ENCODE measurements at regions not wholly inside any gene's neighbourhood (a gene's known extent, or its start where the extent isn't known, plus 50 kb on each side); places are given as distances from the start of the nearest gene placed in this dataset.

GRCh38 chr13:109924376-109924775 is 138.0 kb upstream of the IRS2 start:
- TF ChIP-seq CTCF (IDR thresholded peaks at IDR 0.05; ENCODE audit: unreplicated experiment) = no peak
- POLR2A ChIA-PET = interaction anchor here (0.6 kb wide), 1 partner anchor 213 kb away, joined by 3 read pairs; no protein-coding TSS in a partner anchor
- Mint-ChIP-seq H3K4me1 (ENCODE audit: insufficient read depth, unreplicated experiment) (peaks cover 6% of the 10 kb centered on the region), H3K4me3 (ENCODE audit: unreplicated experiment) (no peak overlapping the region), H3K9me3 (ENCODE audit: unreplicated experiment) (no peaks in the 10 kb centered on the region), H3K36me3 (ENCODE audit: insufficient read depth, unreplicated experiment) (no peaks in the 10 kb centered on the region), H3K27ac (ENCODE audit: low read depth, unreplicated experiment) (peak overlapping the region; percentile 39), H3K27me3 (ENCODE audit: insufficient read depth, unreplicated experiment) (no peaks in the 10 kb centered on the region)
- no peak for DNase-seq (ENCODE audit: unreplicated experiment)
- intact Hi-C loops (cut with micrococcal nuclease) = no loop called here
- no TSS peak for BruUV-seq (replicated peaks)
- CTCF ChIA-PET = interaction anchor here (0.5 kb wide), 1 partner anchor 99 kb away, joined by 3 read pairs; no protein-coding TSS in a partner anchor

- no peak overlapping the region for H3K4me3 Mint-ChIP-seq (ENCODE audit: unreplicated experiment)
- TF ChIP-seq CTCF (IDR thresholded peaks at IDR 0.05; ENCODE audit: unreplicated experiment) = no peak
- CTCF ChIA-PET = interaction anchor here (0.6 kb wide), 1 partner anchor 715 kb away, joined by 4 read pairs; no protein-coding TSS in a partner anchor
- H3K4me1 Mint-ChIP-seq (ENCODE audit: insufficient read depth, unreplicated experiment) = peaks cover 6% of the 10 kb centered on the region
- POLR2A ChIA-PET = interaction anchor here (1.1 kb wide), 1 partner anchor 39 kb away, joined by 3 read pairs; no protein-coding TSS in a partner anchor
- no peaks in the 10 kb centered on the region for H3K27me3 Mint-ChIP-seq (ENCODE audit: insufficient read depth, unreplicated experiment)
- no peaks in the 10 kb centered on the region for H3K9me3 Mint-ChIP-seq (ENCODE audit: unreplicated experiment)
- BruUV-seq (replicated peaks) = no TSS peak
- no peak overlapping the region for H3K27ac Mint-ChIP-seq (ENCODE audit: low read depth, unreplicated experiment)
- peak; percentile 25 for DNase-seq (ENCODE audit: unreplicated experiment)
- no peaks in the 10 kb centered on the region for H3K36me3 Mint-ChIP-seq (ENCODE audit: insufficient read depth, unreplicated experiment)
- intact Hi-C loops (cut with micrococcal nuclease) = no loop called here
Observed at GRCh38 chr13:109922518-109922917, 136.1 kb upstream of the IRS2 start.

- ChIA-PET CTCF (no interaction called here), POLR2A (interaction anchor here (1.6 kb wide), 1 partner anchor 10 kb away, joined by 3 read pairs; no protein-coding TSS in a partner anchor)
- BruUV-seq (replicated peaks) = no TSS peak
- no peak overlapping the region for H3K27ac Mint-ChIP-seq (ENCODE audit: low read depth, unreplicated experiment)
- no peak for TF ChIP-seq CTCF (IDR thresholded peaks at IDR 0.05; ENCODE audit: unreplicated experiment)
- peaks cover 6% of the 10 kb centered on the region for H3K4me1 Mint-ChIP-seq (ENCODE audit: insufficient read depth, unreplicated experiment)
- no peaks in the 10 kb centered on the region for H3K27me3 Mint-ChIP-seq (ENCODE audit: insufficient read depth, unreplicated experiment)
- no peaks in the 10 kb centered on the region for H3K36me3 Mint-ChIP-seq (ENCODE audit: insufficient read depth, unreplicated experiment)
- no peak for DNase-seq (ENCODE audit: unreplicated experiment)
- no peak overlapping the region for H3K4me3 Mint-ChIP-seq (ENCODE audit: unreplicated experiment)
- intact Hi-C loops (cut with micrococcal nuclease) = no loop called here
- H3K9me3 Mint-ChIP-seq (ENCODE audit: unreplicated experiment) = no peaks in the 10 kb centered on the region
Observed at GRCh38 chr13:109919715-109920375, 133.5 kb upstream of the IRS2 start.

GRCh38 chr13:109918179-109918711 is 131.9 kb upstream of the IRS2 start:
- DNase-seq (ENCODE audit: unreplicated experiment) = no peak
- BruUV-seq (replicated peaks) = no TSS peak
- no peaks in the 10 kb centered on the region for H3K27me3 Mint-ChIP-seq (ENCODE audit: insufficient read depth, unreplicated experiment)
- ChIA-PET CTCF (interaction anchor here (0.7 kb wide), 1 partner anchor 42 kb away, joined by 3 read pairs; no protein-coding TSS in a partner anchor), POLR2A (no interaction called here)
- intact Hi-C loops (cut with micrococcal nuclease) = no loop called here
- no peaks in the 10 kb centered on the region for H3K36me3 Mint-ChIP-seq (ENCODE audit: insufficient read depth, unreplicated experiment)
- no peaks in the 10 kb centered on the region for H3K9me3 Mint-ChIP-seq (ENCODE audit: unreplicated experiment)
- TF ChIP-seq CTCF (IDR thresholded peaks at IDR 0.05; ENCODE audit: unreplicated experiment) = no peak
- H3K27ac Mint-ChIP-seq (ENCODE audit: low read depth, unreplicated experiment) = no peak overlapping the region
- no peak overlapping the region for H3K4me3 Mint-ChIP-seq (ENCODE audit: unreplicated experiment)
- H3K4me1 Mint-ChIP-seq (ENCODE audit: insufficient read depth, unreplicated experiment) = no peaks in the 10 kb centered on the region

Data from MCF 10A (cell line).